Stimulated activated CD4-positive, alpha-beta T cell treated with anti-CD3 and anti-CD28 coated beads, Interleukin-15, amount 100 ng/mL, for 48 hours (primary cell): ENCODE measurements at regions not wholly inside any gene's neighbourhood (a gene's known extent, or its start where the extent isn't known, plus 50 kb on each side); places are given as distances from the start of the nearest gene placed in this dataset.

Experiments used
- DNase-seq, 2 donors: peaks; one replicate each; pipeline ENCODE4 v3.0.0-alpha.2; 2020; ENCODE audit warnings: low read depth in 2 of 2

GRCh38 chr9:106051545-106051944 is 357.2 kb downstream of the TMEM38B start:
- DNase-seq = no peak

- DNase-seq = no peak
Observed at GRCh38 chr9:106052166-106052565, 357.8 kb downstream of the TMEM38B start.

- DNase-seq = no peak
Observed at GRCh38 chr9:106052735-106053134, 358.4 kb downstream of the TMEM38B start.

- DNase-seq = no peak
Observed at GRCh38 chr9:106056328-106056727, 362.0 kb downstream of the TMEM38B start.

- no peak for DNase-seq
Observed at GRCh38 chr9:106058460-106058859, 364.1 kb downstream of the TMEM38B start.

- no peak for DNase-seq
Observed at GRCh38 chr9:106059886-106060285, 365.5 kb downstream of the TMEM38B start.

- no peak for DNase-seq
Observed at GRCh38 chr9:106060885-106061284, 366.5 kb downstream of the TMEM38B start.

- DNase-seq = no peak
Observed at GRCh38 chr9:106062250-106062649, 367.9 kb downstream of the TMEM38B start.

- no peak for DNase-seq
Observed at GRCh38 chr9:106065136-106065535, 370.8 kb downstream of the TMEM38B start.

GRCh38 chr9:106065579-106066214 is 371.4 kb downstream of the TMEM38B start:
- no peak for DNase-seq

GRCh38 chr9:106066940-106067524 is 372.7 kb downstream of the TMEM38B start:
- no peak for DNase-seq

GRCh38 chr9:106069241-106069640 is 374.9 kb downstream of the TMEM38B start:
- no peak for DNase-seq

- no peak for DNase-seq
Observed at GRCh38 chr9:106072421-106072820, 378.1 kb downstream of the TMEM38B start.

GRCh38 chr9:106074006-106074405 is 379.7 kb downstream of the TMEM38B start:
- no peak for DNase-seq

- DNase-seq = no peak
Observed at GRCh38 chr9:106075236-106075959, 381.1 kb downstream of the TMEM38B start.

- DNase-seq = no peak
Observed at GRCh38 chr9:106075960-106076327, 381.6 kb downstream of the TMEM38B start.

- DNase-seq = no peak
Observed at GRCh38 chr9:106076711-106077110, 382.4 kb downstream of the TMEM38B start.

GRCh38 chr9:106077731-106078130 is 383.4 kb downstream of the TMEM38B start:
- no peak for DNase-seq

- no peak for DNase-seq
Observed at GRCh38 chr9:106082621-106083020, 388.3 kb downstream of the TMEM38B start.

- DNase-seq = no peak
Observed at GRCh38 chr9:106084702-106085101, 390.4 kb downstream of the TMEM38B start.

- DNase-seq = no peak
Observed at GRCh38 chr9:106085479-106085878, 391.1 kb downstream of the TMEM38B start.

GRCh38 chr9:106092083-106092482 is 397.7 kb downstream of the TMEM38B start:
- no peak for DNase-seq

GRCh38 chr9:106102821-106103220 is 408.5 kb downstream of the TMEM38B start:
- no peak for DNase-seq
